Uterus (tissue), 3 donors: ENCODE measurements at regions not wholly inside any gene's neighbourhood (a gene's known extent, or its start where the extent isn't known, plus 50 kb on each side); places are given as distances from the start of the nearest gene placed in this dataset.

ENCODE experiments used
- DNase-seq, 2 donors: peaks; one replicate each; pipeline ENCODE4 v3.0.0-alpha.2; 2019 to 2020
- H3K27ac ChIP-seq, 2 donors: fragments of 200-600 bp; sonication (generic); 1 replicate in 1 of 2; 2 replicates in 1 of 2; pipeline ENCODE4 v1.5.1; 2016 to 2018
- H3K27me3 ChIP-seq, 2 donors: fragments of 200-600 bp; sonication (generic); one replicate each; pipeline ENCODE4 v1.5.1; 2018 to 2019; ENCODE audit warnings: control low read depth in 1 of 2
- H3K36me3 ChIP-seq, 2 donors: fragments of 200-600 bp; sonication (generic); one replicate each; pipeline ENCODE4 v1.5.1; 2019; ENCODE audit warnings: control low read depth in 1 of 2
- H3K4me1 ChIP-seq, 2 donors: fragments of 200-600 bp; sonication (generic); one replicate each; pipeline ENCODE4 v1.5.1; 2018 to 2019; ENCODE audit warnings: control low read depth in 1 of 2
- H3K4me3 ChIP-seq, 2 donors: fragments of 200-600 bp; sonication (generic); 1 replicate in 1 of 2; 2 replicates in 1 of 2; pipeline ENCODE4 v1.5.1; 2018 to 2019; ENCODE audit warnings: mild to moderate bottlenecking in 1 of 2
- H3K9me3 ChIP-seq, 2 donors: fragments of 200-600 bp; sonication (generic); one replicate each; pipeline ENCODE4 v1.5.1; 2019; ENCODE audit warnings: control low read depth in 1 of 2
- POLR2A ChIP-seq, 2 donors: fragments of 450-650 bp; IDR thresholded peaks; one replicate each; pipeline ENCODE4 v1.6.1; 2016; ENCODE audit warnings: antibody characterized with exemption in 2 of 2, mild to moderate bottlenecking in 1 of 2, moderate library complexity in 1 of 2
- intact Hi-C: fragments of 100-400 bp; cut with DNase I; formaldehyde crosslinking; loops from one replicate; pipeline ENCODE4 v1.15.1; 2023; ENCODE audit warnings: low total_unique reads
- TF ChIP-seq, protein P1 (sequence below), 4 experiments: fragments of 200-600 bp in 2 of 4; fragments of 450-650 bp in 2 of 4; sonication (generic) in 2 of 4; IDR thresholded peaks; one replicate each; pipeline ENCODE4 v1.5.1; 2016 to 2019; ENCODE audit warnings: antibody characterized with exemption in 4 of 4, mild to moderate bottlenecking in 2 of 4, moderate library complexity in 1 of 4
- donor health status: DM: yes; HTN: yes; CAD: no.

- Histone ChIP-seq H3K4me3 (no peak overlapping the region), H3K27me3 (no peaks in the 10 kb centered on the region), H3K4me1 (no peaks in the 10 kb centered on the region), H3K27ac (no peak overlapping the region), H3K9me3 (peaks cover 0 to 3% of the 10 kb centered on the region in 2 donors), H3K36me3 (no peaks in the 10 kb centered on the region)
- TF ChIP-seq, protein P1, sequence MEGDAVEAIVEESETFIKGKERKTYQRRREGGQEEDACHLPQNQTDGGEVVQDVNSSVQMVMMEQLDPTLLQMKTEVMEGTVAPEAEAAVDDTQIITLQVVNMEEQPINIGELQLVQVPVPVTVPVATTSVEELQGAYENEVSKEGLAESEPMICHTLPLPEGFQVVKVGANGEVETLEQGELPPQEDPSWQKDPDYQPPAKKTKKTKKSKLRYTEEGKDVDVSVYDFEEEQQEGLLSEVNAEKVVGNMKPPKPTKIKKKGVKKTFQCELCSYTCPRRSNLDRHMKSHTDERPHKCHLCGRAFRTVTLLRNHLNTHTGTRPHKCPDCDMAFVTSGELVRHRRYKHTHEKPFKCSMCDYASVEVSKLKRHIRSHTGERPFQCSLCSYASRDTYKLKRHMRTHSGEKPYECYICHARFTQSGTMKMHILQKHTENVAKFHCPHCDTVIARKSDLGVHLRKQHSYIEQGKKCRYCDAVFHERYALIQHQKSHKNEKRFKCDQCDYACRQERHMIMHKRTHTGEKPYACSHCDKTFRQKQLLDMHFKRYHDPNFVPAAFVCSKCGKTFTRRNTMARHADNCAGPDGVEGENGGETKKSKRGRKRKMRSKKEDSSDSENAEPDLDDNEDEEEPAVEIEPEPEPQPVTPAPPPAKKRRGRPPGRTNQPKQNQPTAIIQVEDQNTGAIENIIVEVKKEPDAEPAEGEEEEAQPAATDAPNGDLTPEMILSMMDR (IDR thresholded peaks at IDR 0.05) = no peak
- TF ChIP-seq POLR2A (IDR thresholded peaks at IDR 0.05) = no peak
- no peak for DNase-seq
- intact Hi-C loops = no loop called here
These were observed 334.1 kb downstream of the BCKDHB start for GRCh38 chr6:80440496-80441115.

DNA sequence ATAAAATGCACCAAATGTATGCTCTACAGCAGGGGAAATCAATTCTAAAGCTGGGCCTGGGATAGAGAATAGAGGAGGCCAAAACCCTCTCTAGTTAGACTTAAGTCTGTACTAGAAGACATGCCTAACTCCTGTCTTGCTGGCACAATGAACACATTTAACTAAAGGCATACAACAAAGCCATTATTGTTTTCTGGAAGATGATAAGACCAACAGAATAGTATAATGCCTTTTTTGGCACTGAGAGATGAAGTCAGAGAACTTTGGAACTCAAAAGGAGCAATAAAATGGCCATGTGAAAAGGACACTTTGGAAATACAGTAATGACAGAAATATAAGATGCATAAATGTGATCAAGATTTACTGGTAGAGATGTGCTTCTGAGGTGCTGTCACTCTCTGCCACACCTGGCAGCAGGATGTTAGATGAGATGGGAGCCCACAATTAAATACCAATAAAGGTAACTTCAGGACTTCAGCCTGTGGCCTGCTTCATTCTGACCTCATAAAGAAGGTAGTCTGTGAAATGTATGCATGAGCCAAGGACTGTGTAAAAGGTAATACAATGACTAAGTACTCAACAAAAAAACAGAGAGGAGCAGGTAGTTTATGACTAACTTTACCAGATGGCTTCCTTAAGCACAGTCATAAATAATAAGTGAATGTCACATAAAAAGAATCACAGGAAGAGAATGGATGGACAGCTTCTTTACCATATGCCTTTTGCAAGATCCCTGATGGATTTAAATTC, 333.4 kb downstream of the BCKDHB start:
- no peak overlapping the region for H3K4me3 ChIP-seq
- DNase-seq = no peak
- H3K27me3 ChIP-seq = no peaks in the 10 kb centered on the region
- TF ChIP-seq POLR2A (IDR thresholded peaks at IDR 0.05) = no peak
- TF ChIP-seq, protein P1 (IDR thresholded peaks at IDR 0.05) = no peak
- no peaks in the 10 kb centered on the region for H3K4me1 ChIP-seq
- no peaks in the 10 kb centered on the region for H3K36me3 ChIP-seq
- no peaks in the 10 kb centered on the region for H3K9me3 ChIP-seq
- intact Hi-C loops = no loop called here
- no peak overlapping the region for H3K27ac ChIP-seq

- H3K4me1 ChIP-seq = no peaks in the 10 kb centered on the region
- intact Hi-C loops = no loop called here
- H3K9me3 ChIP-seq = no peaks in the 10 kb centered on the region
- no peaks in the 10 kb centered on the region for H3K36me3 ChIP-seq
- no peak overlapping the region for H3K4me3 ChIP-seq
- no peak for DNase-seq
- no peak for TF ChIP-seq POLR2A (IDR thresholded peaks at IDR 0.05)
- TF ChIP-seq, protein P1 (IDR thresholded peaks at IDR 0.05) = no peak
- H3K27me3 ChIP-seq = no peaks in the 10 kb centered on the region
- H3K27ac ChIP-seq = no peak overlapping the region
These were observed 332.3 kb downstream of the BCKDHB start for GRCh38 chr6:80438772-80439171.

DNA sequence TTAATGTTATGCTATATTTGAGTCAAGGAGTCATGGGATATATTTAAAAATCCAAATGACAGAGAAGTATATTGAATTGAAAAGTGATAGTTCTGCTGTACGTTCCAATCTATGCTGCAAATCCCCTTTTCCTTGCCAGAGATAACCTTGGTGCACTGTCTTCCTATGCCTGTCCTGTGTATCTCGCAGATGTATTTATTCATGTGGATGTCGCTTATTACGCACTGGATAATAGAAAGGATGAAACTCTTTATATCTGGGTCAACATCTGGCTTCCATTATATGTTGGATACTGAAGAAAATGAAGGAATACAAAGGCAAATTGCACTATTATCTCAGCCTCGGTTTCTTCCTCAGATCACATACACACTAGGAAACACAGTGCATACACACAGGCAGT, 331.3 kb downstream of the BCKDHB start:
- H3K9me3 ChIP-seq = no peaks in the 10 kb centered on the region
- intact Hi-C loops = no loop called here
- H3K27ac ChIP-seq = no peak overlapping the region
- no peaks in the 10 kb centered on the region for H3K27me3 ChIP-seq
- no peak for DNase-seq
- TF ChIP-seq, protein P1 (IDR thresholded peaks at IDR 0.05) = no peak
- TF ChIP-seq POLR2A (IDR thresholded peaks at IDR 0.05) = no peak
- no peak overlapping the region for H3K4me3 ChIP-seq
- H3K36me3 ChIP-seq = no peaks in the 10 kb centered on the region
- no peaks in the 10 kb centered on the region for H3K4me1 ChIP-seq

DNA sequence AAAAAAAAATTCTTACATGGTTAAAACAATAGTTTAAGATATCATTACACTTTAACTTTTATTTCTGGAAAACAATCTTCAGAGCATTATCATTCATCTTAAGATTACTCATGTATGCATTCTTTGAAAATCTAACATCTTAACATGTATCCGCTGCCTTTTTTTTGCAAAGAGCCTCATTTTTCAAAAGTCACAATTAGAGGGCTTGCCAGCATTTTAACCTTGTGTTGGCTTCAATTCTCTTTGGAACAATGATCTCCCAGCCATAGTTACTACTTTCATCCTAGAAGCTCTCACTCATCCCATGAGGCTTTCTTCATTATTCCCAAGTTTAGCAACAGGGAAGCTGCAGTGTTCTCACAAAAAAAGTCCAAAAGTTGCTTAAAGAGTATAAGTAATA, 330.8 kb downstream of the BCKDHB start:
- Histone ChIP-seq H3K27me3 (no peaks in the 10 kb centered on the region), H3K4me3 (no peak overlapping the region), H3K9me3 (no peaks in the 10 kb centered on the region), H3K36me3 (no peaks in the 10 kb centered on the region), H3K4me1 (no peaks in the 10 kb centered on the region), H3K27ac (no peak overlapping the region)
- DNase-seq = no peak
- TF ChIP-seq, protein P1 (IDR thresholded peaks at IDR 0.05) = no peak
- no peak for TF ChIP-seq POLR2A (IDR thresholded peaks at IDR 0.05)
- intact Hi-C loops = no loop called here
